Smooth muscle cell (in vitro differentiated cells): ENCODE measurements at regions not wholly inside any gene's neighbourhood (a gene's known extent, or its start where the extent isn't known, plus 50 kb on each side); places are given as distances from the start of the nearest gene placed in this dataset.

Source experiments
- DNase-seq: peaks from one replicate; lab custom pipeline; 2025; ENCODE audit not compliant: unreplicated experiment; lab: John Stamatoyannopoulos, UW
- H2AFZ ChIP-seq: fragments of 200-600 bp; sonication (generic); 2 replicates; pipeline ENCODE4 v1.6.0; 2016; ENCODE audit warnings: antibody characterized with exemption, low read depth, mild to moderate bottlenecking
- H3F3A ChIP-seq: fragments of 200-600 bp; sonication (generic); 2 replicates; pipeline ENCODE4 v1.6.0; 2017; ENCODE audit warnings: antibody characterized with exemption, low read depth
- H3K27ac ChIP-seq: fragments of 200-600 bp; sonication (generic); 2 replicates; pipeline ENCODE4 v1.5.1; 2016; ENCODE audit warnings: low read depth, mild to moderate bottlenecking
- H3K27me3 ChIP-seq: fragments of 200-600 bp; sonication (generic); 2 replicates; pipeline ENCODE4 v1.6.1; 2016; ENCODE audit warnings: low read depth, mild to moderate bottlenecking
- H3K36me3 ChIP-seq: fragments of 200-600 bp; sonication (generic); 2 replicates; pipeline ENCODE4 v1.5.1; 2016; ENCODE audit warnings: low read depth
- H3K4me1 ChIP-seq: fragments of 200-600 bp; sonication (generic); 2 replicates; pipeline ENCODE4 v1.5.1; 2016; ENCODE audit warnings: low read depth
- H3K4me2 ChIP-seq: fragments of 200-600 bp; sonication (generic); 2 replicates; pipeline ENCODE4 v1.6.0; 2016; ENCODE audit warnings: mild to moderate bottlenecking
- H3K4me3 ChIP-seq: fragments of 200-600 bp; sonication (generic); 2 replicates; pipeline ENCODE4 v1.5.1; 2016; ENCODE audit warnings: mild to moderate bottlenecking
- H3K79me2 ChIP-seq: fragments of 200-600 bp; sonication (generic); 2 replicates; pipeline ENCODE4 v1.6.0; 2016; ENCODE audit warnings: low read depth, mild to moderate bottlenecking
- H3K9ac ChIP-seq: fragments of 200-600 bp; sonication (generic); 2 replicates; pipeline ENCODE4 v1.6.0; 2016; ENCODE audit warnings: low read depth
- H3K9me3 ChIP-seq: fragments of 200-600 bp; sonication (generic); replicated peaks from 2 replicates; pipeline ENCODE4 v1.5.1; 2016; ENCODE audit warnings: low read depth
- H4K20me1 ChIP-seq: fragments of 200-600 bp; sonication (generic); 2 replicates; pipeline ENCODE4 v1.6.0; 2016; ENCODE audit warnings: low read depth
- WGBS: methylation state at CpG from one replicate; pipeline ENCODE4 v1.1.7; 2016; ENCODE audit warnings: low lambda C conversion rate; 5-methylcytosine and 5-hydroxymethylcytosine counted together
- TF ChIP-seq, protein P1 (sequence below): fragments of 200-600 bp; sonication (generic); IDR thresholded peaks from 2 replicates; pipeline ENCODE4 v1.5.1; 2017; ENCODE audit warnings: borderline replicate concordance, mild to moderate bottlenecking, antibody characterized with exemption; ENCODE audit not compliant: insufficient read depth, poor library complexity, severe bottlenecking

DNA sequence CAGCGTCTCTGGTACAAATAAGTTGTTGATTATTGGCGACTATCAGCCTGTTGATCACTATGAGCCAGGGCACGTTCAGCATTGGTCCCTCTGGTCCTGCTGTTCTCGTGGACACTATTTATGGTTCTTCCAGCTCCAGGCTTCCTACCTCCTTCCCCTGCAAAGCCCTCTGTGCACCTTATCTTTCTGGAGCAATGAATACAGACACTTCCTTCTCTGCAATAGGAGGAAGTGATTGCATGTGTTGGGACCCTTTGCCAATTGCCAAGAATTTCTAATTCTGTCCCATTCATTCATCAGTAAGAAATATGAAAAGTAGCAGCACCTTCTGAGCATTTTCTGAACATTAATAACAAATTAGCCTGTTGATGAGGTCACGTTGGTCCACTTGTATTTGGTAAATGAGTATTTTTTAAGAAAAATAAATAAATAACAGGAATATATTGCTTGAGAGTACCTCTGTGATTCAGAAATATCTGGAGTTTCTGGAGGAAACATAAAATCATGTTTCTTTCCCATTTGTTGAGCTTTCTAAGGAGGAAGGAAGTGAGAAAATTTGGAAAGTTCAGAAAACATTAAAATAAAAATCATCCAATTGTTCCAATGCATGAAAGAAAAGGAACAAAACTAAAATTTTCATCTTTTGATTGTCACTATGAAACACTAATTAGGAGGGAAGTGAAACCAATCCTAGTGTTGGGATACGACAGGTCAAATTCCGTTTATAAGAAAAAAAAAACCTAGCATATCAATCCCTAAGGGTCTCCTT lies 259.1 kb upstream of the KLF6 start:
- 96% methylated on average over 7 of the region's 7 CpGs for WGBS
- H3K79me2 ChIP-seq = no peaks in the 10 kb centered on the region

DNA sequence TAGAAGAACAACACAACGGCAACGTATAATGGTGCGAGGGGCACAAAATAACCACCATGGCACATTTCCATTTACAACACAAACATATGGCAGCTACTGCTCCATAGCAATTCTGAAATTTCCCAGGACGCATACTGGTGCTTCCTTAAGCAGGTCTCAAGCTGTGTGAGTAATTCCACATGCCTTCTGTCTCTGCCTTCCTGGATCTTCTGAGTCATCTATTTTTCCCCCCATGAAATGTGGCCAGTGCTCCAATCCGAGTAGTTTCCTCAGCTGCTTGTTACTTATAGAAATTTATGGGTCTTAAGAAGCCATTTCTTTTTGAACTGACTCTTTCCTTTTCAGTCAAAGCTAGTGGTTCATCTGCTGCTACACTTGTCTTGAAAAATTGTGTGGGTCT lies 256.6 kb upstream of the KLF6 start:
- no peaks in the 10 kb centered on the region for H3K4me1 ChIP-seq
- no peaks in the 10 kb centered on the region for H3K36me3 ChIP-seq
- H3K79me2 ChIP-seq = no peaks in the 10 kb centered on the region
- H4K20me1 ChIP-seq = no peaks in the 10 kb centered on the region
- WGBS = 94% methylated on average over 5 of the region's 5 CpGs
- DNase-seq = no peak
- H3K4me3 ChIP-seq = no peak overlapping the region
- TF ChIP-seq, protein P1, sequence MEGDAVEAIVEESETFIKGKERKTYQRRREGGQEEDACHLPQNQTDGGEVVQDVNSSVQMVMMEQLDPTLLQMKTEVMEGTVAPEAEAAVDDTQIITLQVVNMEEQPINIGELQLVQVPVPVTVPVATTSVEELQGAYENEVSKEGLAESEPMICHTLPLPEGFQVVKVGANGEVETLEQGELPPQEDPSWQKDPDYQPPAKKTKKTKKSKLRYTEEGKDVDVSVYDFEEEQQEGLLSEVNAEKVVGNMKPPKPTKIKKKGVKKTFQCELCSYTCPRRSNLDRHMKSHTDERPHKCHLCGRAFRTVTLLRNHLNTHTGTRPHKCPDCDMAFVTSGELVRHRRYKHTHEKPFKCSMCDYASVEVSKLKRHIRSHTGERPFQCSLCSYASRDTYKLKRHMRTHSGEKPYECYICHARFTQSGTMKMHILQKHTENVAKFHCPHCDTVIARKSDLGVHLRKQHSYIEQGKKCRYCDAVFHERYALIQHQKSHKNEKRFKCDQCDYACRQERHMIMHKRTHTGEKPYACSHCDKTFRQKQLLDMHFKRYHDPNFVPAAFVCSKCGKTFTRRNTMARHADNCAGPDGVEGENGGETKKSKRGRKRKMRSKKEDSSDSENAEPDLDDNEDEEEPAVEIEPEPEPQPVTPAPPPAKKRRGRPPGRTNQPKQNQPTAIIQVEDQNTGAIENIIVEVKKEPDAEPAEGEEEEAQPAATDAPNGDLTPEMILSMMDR = no peak
- no peak overlapping the region for H3K4me2 ChIP-seq
- H3K27me3 ChIP-seq = no peaks in the 10 kb centered on the region
- no peak overlapping the region for H3K27ac ChIP-seq
- no peak overlapping the region for H3K9ac ChIP-seq
- H3K9me3 ChIP-seq = peaks cover 9% of the 10 kb centered on the region
- no peaks in the 10 kb centered on the region for H3F3A ChIP-seq
- no peak overlapping the region for H2AFZ ChIP-seq

More for the DNA sequence above, 259.1 kb upstream of the KLF6 start:
- Histone ChIP-seq H3K9me3 (peaks cover 9% of the 10 kb centered on the region), H3K36me3 (no peaks in the 10 kb centered on the region), H3K4me1 (no peaks in the 10 kb centered on the region), H3K27ac (no peak overlapping the region), H2AFZ (no peak overlapping the region), H3F3A (no peaks in the 10 kb centered on the region), H3K4me2 (no peak overlapping the region), H3K9ac (no peak overlapping the region), H3K27me3 (no peaks in the 10 kb centered on the region), H3K4me3 (no peak overlapping the region), H4K20me1 (no peaks in the 10 kb centered on the region)
- DNase-seq = no peak
- TF ChIP-seq, protein P1 = no peak

DNA sequence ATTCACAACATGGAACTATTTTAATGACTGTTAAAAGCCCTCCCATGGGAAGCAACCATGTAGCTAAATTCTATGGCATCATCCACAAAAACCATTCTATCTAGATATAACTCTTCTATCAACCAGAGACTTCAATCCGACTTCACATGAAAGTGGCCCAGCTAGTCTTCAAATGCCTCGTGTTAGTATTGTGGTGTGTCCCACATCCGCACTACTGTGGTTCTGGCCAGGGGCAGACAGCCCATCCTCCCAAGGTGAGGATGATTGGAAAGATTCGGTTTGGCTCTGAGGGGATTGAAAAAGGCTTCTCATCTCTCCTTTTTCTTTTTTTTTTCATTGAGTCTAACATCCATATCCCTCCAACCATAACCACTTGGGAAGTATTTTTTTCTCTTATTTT lies 253.0 kb upstream of the KLF6 start:
- Histone ChIP-seq H3K27me3 (no peaks in the 10 kb centered on the region), H3K4me3 (no peak overlapping the region), H3K79me2 (no peaks in the 10 kb centered on the region), H4K20me1 (no peaks in the 10 kb centered on the region), H3K9ac (no peak overlapping the region), H2AFZ (no peak overlapping the region), H3K4me1 (peaks cover 5% of the 10 kb centered on the region), H3K4me2 (no peak overlapping the region), H3K27ac (no peak overlapping the region), H3K9me3 (peaks cover 9% of the 10 kb centered on the region), H3K36me3 (no peaks in the 10 kb centered on the region), H3F3A (peaks cover 9% of the 10 kb centered on the region)
- TF ChIP-seq, protein P1 = no peak
- 90% methylated on average over 4 of the region's 4 CpGs for WGBS
- no peak for DNase-seq

DNA sequence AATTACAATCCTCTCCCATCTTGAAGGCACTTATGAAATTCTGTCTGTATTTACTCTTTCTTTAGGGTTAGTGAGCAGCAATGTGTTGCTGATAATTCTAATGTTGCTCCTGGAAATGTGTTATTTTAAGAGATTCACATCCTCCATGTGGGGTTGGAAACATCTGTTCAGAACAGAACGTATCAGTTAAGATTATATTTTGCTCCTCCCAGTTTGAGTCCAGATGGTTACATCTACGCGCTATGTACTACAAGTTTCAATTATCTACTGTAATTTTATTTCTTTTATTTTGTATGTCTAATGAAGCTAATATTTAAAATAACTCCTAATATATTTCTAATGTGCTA lies 250.6 kb upstream of the KLF6 start:
- Histone ChIP-seq H2AFZ (peak overlapping the region; percentile 83), H3K79me2 (no peaks in the 10 kb centered on the region), H4K20me1 (no peaks in the 10 kb centered on the region), H3K9me3 (no peaks in the 10 kb centered on the region), H3K4me3 (peak overlapping the region; percentile 5), H3F3A (peaks cover 13% of the 10 kb centered on the region), H3K27ac (peak overlapping the region; percentile 32), H3K4me1 (peaks cover 5% of the 10 kb centered on the region), H3K4me2 (peak overlapping the region; percentile 71), H3K36me3 (no peaks in the 10 kb centered on the region), H3K9ac (no peak overlapping the region), H3K27me3 (no peaks in the 10 kb centered on the region)
- WGBS = 63% methylated on average over 3 of the region's 3 CpGs
- DNase-seq = no peak
- TF ChIP-seq, protein P1 = no peak
